Mesendoderm (in vitro differentiated cells): ENCODE measurements at regions not wholly inside any gene's neighbourhood (a gene's known extent, or its start where the extent isn't known, plus 50 kb on each side); places are given as distances from the start of the nearest gene placed in this dataset.

ENCODE experiments used
- DNase-seq: peaks from one replicate; pipeline ENCODE4 v3.0.0; 2013
- H2AK5ac ChIP-seq: 2 replicates; pipeline ENCODE4 v1.6.1; 2013; ENCODE audit warnings: low read length, inconsistent platforms
- H2BK120ac ChIP-seq: 2 replicates; pipeline ENCODE4 v1.6.1; 2013; ENCODE audit warnings: low read depth, mild to moderate bottlenecking, low read length, moderate library complexity, mixed read lengths
- H2BK15ac ChIP-seq: replicated peaks from 2 replicates; pipeline ENCODE4 v1.6.1; 2013; ENCODE audit warnings: low read depth, mild to moderate bottlenecking, moderate library complexity
- H2BK5ac ChIP-seq: 2 replicates; pipeline ENCODE4 v1.6.1; 2013; ENCODE audit warnings: low read length, inconsistent platforms
- H3K18ac ChIP-seq: 2 replicates; pipeline ENCODE4 v1.6.1; 2013; ENCODE audit warnings: mild to moderate bottlenecking, low read length, mixed read lengths
- H3K23ac ChIP-seq: one replicate; pipeline ENCODE4 v1.6.1; 2013; ENCODE audit warnings: low read length
- H3K27ac ChIP-seq: 2 replicates; pipeline ENCODE4 v1.5.1; 2013; ENCODE audit warnings: low read depth, mild to moderate bottlenecking, inconsistent platforms, low read length, moderate library complexity
- H3K27me3 ChIP-seq: 2 replicates; pipeline ENCODE4 v1.6.1; 2013; ENCODE audit warnings: low read length, control low read depth, mild to moderate bottlenecking, inconsistent platforms; ENCODE audit not compliant: insufficient read depth, poor library complexity
- H3K36me3 ChIP-seq: 2 replicates; pipeline ENCODE4 v1.6.1; 2013; ENCODE audit warnings: low read length, inconsistent platforms; ENCODE audit not compliant: control insufficient read depth, insufficient read depth
- H3K4ac ChIP-seq: one replicate; pipeline ENCODE4 v1.6.1; 2013; ENCODE audit warnings: low read depth, mild to moderate bottlenecking, low read length, moderate library complexity
- H3K4me1 ChIP-seq: 2 replicates; pipeline ENCODE4 v1.6.1; 2013; ENCODE audit warnings: low read depth, low read length, inconsistent platforms; ENCODE audit not compliant: control insufficient read depth
- H3K4me2 ChIP-seq: 2 replicates; pipeline ENCODE4 v1.6.1; 2013; ENCODE audit warnings: low read length
- H3K4me3 ChIP-seq: 2 replicates; pipeline ENCODE4 v1.5.1; 2013; ENCODE audit warnings: mild to moderate bottlenecking, low read length
- H3K56ac ChIP-seq: one replicate; pipeline ENCODE4 v1.6.1; 2013; ENCODE audit warnings: low read length
- H3K79me1 ChIP-seq: 2 replicates; pipeline ENCODE4 v1.6.1; 2013; ENCODE audit warnings: low read length, inconsistent platforms
- H3K79me2 ChIP-seq: 2 replicates; pipeline ENCODE4 v1.6.1; 2013; ENCODE audit warnings: mild to moderate bottlenecking, low read length; ENCODE audit not compliant: control insufficient read depth, insufficient read depth
- H3K9ac ChIP-seq: 2 replicates; pipeline ENCODE4 v1.6.1; 2013; ENCODE audit warnings: low read length, inconsistent platforms
- H4K5ac ChIP-seq: one replicate; pipeline ENCODE4 v1.6.1; 2013; ENCODE audit warnings: low read length
- H4K8ac ChIP-seq: one replicate; pipeline ENCODE4 v1.6.1; 2013; ENCODE audit warnings: low read depth, mild to moderate bottlenecking, control low read depth, low read length, moderate library complexity
- WGBS: extraction: QIAGEN DNeasy Blood & Tissue Kit; methylation state at CpG from one replicate; pipeline ENCODE4 v1.1.7; 2013; ENCODE audit warnings: low lambda C conversion rate, missing lambda C conversion rate; ENCODE audit not compliant: insufficient coverage; ENCODE audit errors: extremely low coverage; 5-methylcytosine and 5-hydroxymethylcytosine counted together

DNA sequence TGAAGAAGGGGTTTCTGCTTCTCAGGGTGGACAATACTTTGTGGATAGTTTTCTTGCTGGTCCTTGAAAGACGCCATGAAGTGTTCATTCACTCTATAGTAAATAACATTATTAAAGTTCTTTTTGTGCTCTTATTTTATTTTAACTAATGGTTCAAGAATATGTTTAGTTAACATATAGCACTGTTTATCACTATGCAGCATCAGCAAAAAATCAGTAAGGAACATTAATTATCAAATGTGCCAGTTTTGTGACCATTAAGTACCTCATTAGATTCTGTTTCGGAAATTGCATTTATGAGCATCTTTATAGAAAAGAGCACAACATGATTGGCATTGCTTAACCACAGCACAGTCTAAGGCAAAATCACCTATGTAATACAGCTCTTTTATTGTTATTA is 385.6 kb downstream of the LMO4 start:
- no CpG with 5 or more reads among the region's 2 CpGs for WGBS
- no peak overlapping the region for H3K4ac ChIP-seq
- no peak overlapping the region for H2AK5ac ChIP-seq
- H3K9ac ChIP-seq = no peak overlapping the region
- no peaks in the 10 kb centered on the region for H3K79me2 ChIP-seq
- no peak overlapping the region for H3K4me3 ChIP-seq
- H2BK120ac ChIP-seq = no peak overlapping the region
- no peak overlapping the region for H4K5ac ChIP-seq
- H3K79me1 ChIP-seq = no peaks in the 10 kb centered on the region
- DNase-seq = no peak
- no peak overlapping the region for H3K23ac ChIP-seq
- H2BK15ac ChIP-seq = no peak overlapping the region
- no peak overlapping the region for H3K27ac ChIP-seq
- H3K27me3 ChIP-seq = no peaks in the 10 kb centered on the region
- no peak overlapping the region for H4K8ac ChIP-seq
- H3K56ac ChIP-seq = no peak overlapping the region
- no peak overlapping the region for H2BK5ac ChIP-seq
- H3K4me2 ChIP-seq = no peak overlapping the region
- no peaks in the 10 kb centered on the region for H3K36me3 ChIP-seq
- H3K18ac ChIP-seq = no peak overlapping the region
- H3K4me1 ChIP-seq = no peaks in the 10 kb centered on the region

DNA sequence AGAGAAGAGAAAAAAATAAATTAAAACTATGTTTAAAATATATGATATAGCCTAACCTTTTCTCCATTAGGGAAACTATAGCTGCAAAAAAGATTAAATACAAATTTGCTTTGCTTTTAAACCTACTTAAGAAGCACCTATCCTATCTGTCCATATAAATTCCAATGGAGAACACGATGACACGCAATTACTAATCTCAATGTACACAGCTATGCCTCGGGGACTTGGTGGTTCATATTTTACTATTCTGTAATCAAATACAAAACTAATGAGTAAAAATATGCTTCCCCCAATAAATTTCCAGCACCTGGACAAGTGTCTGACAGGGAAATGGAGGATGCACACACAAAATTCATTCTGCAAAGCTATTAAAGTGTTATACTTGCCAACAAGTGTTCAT is 386.4 kb downstream of the LMO4 start:
- Histone ChIP-seq H3K23ac (no peak overlapping the region), H3K36me3 (no peaks in the 10 kb centered on the region), H2BK5ac (no peak overlapping the region), H2BK120ac (no peak overlapping the region), H3K9ac (no peak overlapping the region), H3K27ac (no peak overlapping the region), H4K5ac (no peak overlapping the region), H3K79me2 (no peaks in the 10 kb centered on the region), H3K27me3 (no peaks in the 10 kb centered on the region), H3K56ac (no peak overlapping the region), H3K4me3 (no peak overlapping the region), H3K4me2 (no peak overlapping the region), H4K8ac (no peak overlapping the region), H2BK15ac (no peak overlapping the region), H3K79me1 (no peaks in the 10 kb centered on the region), H3K4ac (no peak overlapping the region), H3K4me1 (no peaks in the 10 kb centered on the region), H3K18ac (no peak overlapping the region), H2AK5ac (no peak overlapping the region)
- WGBS = no CpG with 5 or more reads among the region's 3 CpGs
- no peak for DNase-seq

GRCh38 chr1:87715471-87715870 is 386.8 kb downstream of the LMO4 start:
- H3K79me1 ChIP-seq = no peaks in the 10 kb centered on the region
- no CpG with 5 or more reads among the region's 2 CpGs for WGBS
- no peaks in the 10 kb centered on the region for H3K27me3 ChIP-seq
- H2BK15ac ChIP-seq = no peak overlapping the region
- H2BK120ac ChIP-seq = no peak overlapping the region
- H3K9ac ChIP-seq = no peak overlapping the region
- no peak for DNase-seq
- no peak overlapping the region for H3K4me2 ChIP-seq
- H3K4me1 ChIP-seq = no peaks in the 10 kb centered on the region
- no peak overlapping the region for H3K18ac ChIP-seq
- no peak overlapping the region for H3K23ac ChIP-seq
- no peak overlapping the region for H3K27ac ChIP-seq
- H3K79me2 ChIP-seq = no peaks in the 10 kb centered on the region
- H3K4me3 ChIP-seq = no peak overlapping the region
- no peak overlapping the region for H3K56ac ChIP-seq
- no peak overlapping the region for H3K4ac ChIP-seq
- H4K5ac ChIP-seq = no peak overlapping the region
- H4K8ac ChIP-seq = no peak overlapping the region
- no peaks in the 10 kb centered on the region for H3K36me3 ChIP-seq
- no peak overlapping the region for H2AK5ac ChIP-seq
- H2BK5ac ChIP-seq = no peak overlapping the region

- Histone ChIP-seq H3K4me1 (no peaks in the 10 kb centered on the region), H2BK5ac (no peak overlapping the region), H3K27me3 (no peaks in the 10 kb centered on the region), H4K5ac (no peak overlapping the region), H3K9ac (no peak overlapping the region), H3K4me2 (no peak overlapping the region), H3K23ac (no peak overlapping the region), H3K4ac (no peak overlapping the region), H2BK120ac (no peak overlapping the region), H3K27ac (no peak overlapping the region), H3K18ac (no peak overlapping the region), H2AK5ac (no peak overlapping the region), H3K36me3 (no peaks in the 10 kb centered on the region), H4K8ac (no peak overlapping the region), H3K56ac (no peak overlapping the region), H3K79me1 (no peaks in the 10 kb centered on the region), H3K4me3 (no peak overlapping the region), H2BK15ac (no peak overlapping the region), H3K79me2 (no peaks in the 10 kb centered on the region)
- no peak for DNase-seq
- WGBS = no CpG with 5 or more reads among the region's 2 CpGs
These were observed 388.5 kb downstream of the LMO4 start for GRCh38 chr1:87717157-87717670.

- no peak overlapping the region for H3K18ac ChIP-seq
- no peak overlapping the region for H2BK5ac ChIP-seq
- WGBS = no CpG with 5 or more reads among the region's 1 CpG
- no peak overlapping the region for H2BK15ac ChIP-seq
- H4K8ac ChIP-seq = no peak overlapping the region
- no peak overlapping the region for H3K4me3 ChIP-seq
- no peak overlapping the region for H3K4ac ChIP-seq
- H3K27me3 ChIP-seq = no peaks in the 10 kb centered on the region
- no peak for DNase-seq
- H2BK120ac ChIP-seq = no peak overlapping the region
- H2AK5ac ChIP-seq = no peak overlapping the region
- no peak overlapping the region for H3K27ac ChIP-seq
- H3K79me1 ChIP-seq = no peaks in the 10 kb centered on the region
- H4K5ac ChIP-seq = no peak overlapping the region
- H3K36me3 ChIP-seq = no peaks in the 10 kb centered on the region
- H3K9ac ChIP-seq = no peak overlapping the region
- H3K79me2 ChIP-seq = no peaks in the 10 kb centered on the region
- no peak overlapping the region for H3K4me2 ChIP-seq
- H3K56ac ChIP-seq = no peak overlapping the region
- H3K23ac ChIP-seq = no peak overlapping the region
- no peaks in the 10 kb centered on the region for H3K4me1 ChIP-seq
These were observed 389.7 kb downstream of the LMO4 start for GRCh38 chr1:87718241-87718950.

DNA sequence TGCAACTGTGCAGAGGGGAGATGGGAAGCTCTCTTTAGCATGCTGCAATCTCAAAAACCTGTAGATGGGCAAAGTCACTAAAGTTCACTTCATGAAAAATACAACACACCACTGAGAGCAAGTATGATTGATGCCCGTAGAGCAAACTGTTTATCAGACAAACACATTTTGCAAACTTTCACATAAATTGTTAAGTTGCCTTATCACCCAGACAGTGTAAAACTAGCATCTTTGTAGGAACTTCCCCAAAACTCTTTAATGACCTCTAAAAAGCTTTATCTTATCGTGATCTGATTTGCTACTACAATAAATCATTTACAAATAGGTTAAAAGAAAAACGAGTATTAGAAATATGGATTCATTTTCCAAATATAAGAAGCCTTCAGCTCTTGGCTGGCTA is 391.0 kb downstream of the LMO4 start:
- Histone ChIP-seq H3K56ac (no peak overlapping the region), H3K27ac (no peak overlapping the region), H3K4me2 (no peak overlapping the region), H4K5ac (no peak overlapping the region), H3K23ac (no peak overlapping the region), H2BK120ac (no peak overlapping the region), H3K9ac (no peak overlapping the region), H2BK15ac (no peak overlapping the region), H2BK5ac (no peak overlapping the region), H3K79me2 (no peaks in the 10 kb centered on the region), H4K8ac (no peak overlapping the region), H3K36me3 (no peaks in the 10 kb centered on the region), H2AK5ac (no peak overlapping the region), H3K79me1 (no peaks in the 10 kb centered on the region), H3K4me3 (no peak overlapping the region), H3K4me1 (no peaks in the 10 kb centered on the region), H3K4ac (no peak overlapping the region), H3K27me3 (no peaks in the 10 kb centered on the region), H3K18ac (no peak overlapping the region)
- WGBS = no CpG with 5 or more reads among the region's 3 CpGs
- no peak for DNase-seq
